ENCODE measurements at regions not wholly inside any gene's neighbourhood (a gene's known extent, or its start where the extent isn't known, plus 50 kb on each side); places are given as distances from the start of the nearest gene placed in this dataset.

GRCh38 chr1:191866155-191866554, 292.1 kb upstream of the RGS18 start:
- TF ChIP-seq CTCF (conservative IDR thresholded peaks at IDR 0.05; ENCODE audit: low read length) (no peak), EZH2phosphoT487 (IDR thresholded peaks at IDR 0.05; ENCODE audit: borderline replicate concordance, low read depth, low read length) (no peak)

Data from OCI-LY7 (cell line).